ENCODE measurements at regions not wholly inside any gene's neighbourhood (a gene's known extent, or its start where the extent isn't known, plus 50 kb on each side); places are given as distances from the start of the nearest gene placed in this dataset.
"Not testable (repeated sequence)": the region's sequence is repeated elsewhere in the genome, so short reads cannot be mapped to it uniquely, and the experiment has no call there.

GRCh38 chr9:3648722-3649246 is 123.0 kb upstream of the RFX3 start:
- no peak overlapping the region for H3K4me3 ChIP-seq (ENCODE audit: low read length)
- DNase-seq (ENCODE audit: low read depth) = no peak
- TF ChIP-seq, protein P1, sequence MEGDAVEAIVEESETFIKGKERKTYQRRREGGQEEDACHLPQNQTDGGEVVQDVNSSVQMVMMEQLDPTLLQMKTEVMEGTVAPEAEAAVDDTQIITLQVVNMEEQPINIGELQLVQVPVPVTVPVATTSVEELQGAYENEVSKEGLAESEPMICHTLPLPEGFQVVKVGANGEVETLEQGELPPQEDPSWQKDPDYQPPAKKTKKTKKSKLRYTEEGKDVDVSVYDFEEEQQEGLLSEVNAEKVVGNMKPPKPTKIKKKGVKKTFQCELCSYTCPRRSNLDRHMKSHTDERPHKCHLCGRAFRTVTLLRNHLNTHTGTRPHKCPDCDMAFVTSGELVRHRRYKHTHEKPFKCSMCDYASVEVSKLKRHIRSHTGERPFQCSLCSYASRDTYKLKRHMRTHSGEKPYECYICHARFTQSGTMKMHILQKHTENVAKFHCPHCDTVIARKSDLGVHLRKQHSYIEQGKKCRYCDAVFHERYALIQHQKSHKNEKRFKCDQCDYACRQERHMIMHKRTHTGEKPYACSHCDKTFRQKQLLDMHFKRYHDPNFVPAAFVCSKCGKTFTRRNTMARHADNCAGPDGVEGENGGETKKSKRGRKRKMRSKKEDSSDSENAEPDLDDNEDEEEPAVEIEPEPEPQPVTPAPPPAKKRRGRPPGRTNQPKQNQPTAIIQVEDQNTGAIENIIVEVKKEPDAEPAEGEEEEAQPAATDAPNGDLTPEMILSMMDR (conservative IDR thresholded peaks at IDR 0.05; ENCODE audit: low read length) = no peak

DNA sequence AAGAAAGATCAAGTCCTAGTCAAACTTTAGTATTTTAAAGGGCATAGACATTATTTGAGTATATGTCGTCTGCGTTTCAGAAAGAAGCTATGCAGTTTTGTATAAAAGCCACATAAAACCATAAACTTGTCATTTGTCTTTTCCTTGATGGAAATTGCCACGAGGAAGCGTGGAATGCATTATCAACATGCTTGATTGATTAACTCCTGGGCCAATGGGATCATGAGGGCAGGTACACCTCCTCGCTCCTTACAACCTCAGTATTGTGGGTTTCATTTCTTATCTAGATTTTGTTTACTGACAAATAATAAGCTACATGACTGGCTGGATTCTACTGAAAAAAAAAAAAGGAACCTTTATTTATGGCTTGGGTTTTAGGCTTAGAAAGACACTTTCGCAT is 122.5 kb upstream of the RFX3 start:
- no peak overlapping the region for H3K4me3 ChIP-seq (ENCODE audit: low read length)
- DNase-seq (ENCODE audit: low read depth) = no peak
- TF ChIP-seq, protein P1 (conservative IDR thresholded peaks at IDR 0.05; ENCODE audit: low read length) = no peak

DNA sequence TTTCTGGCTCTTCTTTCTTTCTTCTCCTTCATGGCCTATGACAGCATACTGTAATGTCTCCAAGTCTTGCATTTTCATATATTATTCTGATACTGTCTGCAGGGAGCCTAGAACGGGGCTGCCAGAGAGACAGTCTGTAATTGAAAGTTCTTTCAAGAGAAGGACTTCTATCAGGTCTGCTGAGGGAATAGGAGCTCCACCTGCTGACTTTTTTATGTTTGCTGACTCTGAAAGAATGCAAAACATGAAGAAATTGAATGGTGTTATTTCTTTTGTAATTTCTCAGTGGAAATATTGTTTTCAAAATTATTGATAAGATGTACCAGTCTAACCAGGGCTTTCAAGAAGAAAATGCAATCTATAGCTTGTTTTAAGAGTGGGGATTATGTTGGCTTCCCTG is 121.9 kb upstream of the RFX3 start:
- TF ChIP-seq, protein P1 (conservative IDR thresholded peaks at IDR 0.05; ENCODE audit: low read length) = no peak
- DNase-seq (ENCODE audit: low read depth) = no peak
- H3K4me3 ChIP-seq (ENCODE audit: low read length) = no peak overlapping the region

DNA sequence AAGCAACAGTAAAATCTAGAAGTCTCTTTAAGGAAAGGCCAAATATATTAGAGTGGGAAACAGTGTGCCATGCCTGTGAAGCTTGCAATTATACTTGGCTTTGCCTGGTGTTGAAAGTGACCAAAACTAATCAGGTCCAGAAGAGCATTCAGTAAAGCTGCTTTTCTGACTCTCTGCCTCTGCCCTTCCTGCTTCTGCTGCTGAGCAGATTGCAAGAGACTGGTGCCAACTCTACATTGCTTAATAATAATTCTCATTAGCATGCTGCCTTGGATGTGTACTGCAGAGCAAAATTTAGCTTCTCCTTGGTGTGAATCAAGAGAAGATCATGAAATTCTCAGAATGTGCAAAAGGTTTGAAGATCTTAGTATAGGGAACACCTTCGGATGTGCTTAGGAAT is 120.4 kb upstream of the RFX3 start:
- TF ChIP-seq, protein P1 (conservative IDR thresholded peaks at IDR 0.05; ENCODE audit: low read length) = no peak
- H3K4me3 ChIP-seq (ENCODE audit: low read length) = no peak overlapping the region
- peak; percentile 23 for DNase-seq (ENCODE audit: low read depth)

GRCh38 chr9:3642075-3642474 is 116.3 kb upstream of the RFX3 start:
- H3K4me3 ChIP-seq (ENCODE audit: low read length); DNase-seq (ENCODE audit: low read depth): not testable (repeated sequence)

DNA sequence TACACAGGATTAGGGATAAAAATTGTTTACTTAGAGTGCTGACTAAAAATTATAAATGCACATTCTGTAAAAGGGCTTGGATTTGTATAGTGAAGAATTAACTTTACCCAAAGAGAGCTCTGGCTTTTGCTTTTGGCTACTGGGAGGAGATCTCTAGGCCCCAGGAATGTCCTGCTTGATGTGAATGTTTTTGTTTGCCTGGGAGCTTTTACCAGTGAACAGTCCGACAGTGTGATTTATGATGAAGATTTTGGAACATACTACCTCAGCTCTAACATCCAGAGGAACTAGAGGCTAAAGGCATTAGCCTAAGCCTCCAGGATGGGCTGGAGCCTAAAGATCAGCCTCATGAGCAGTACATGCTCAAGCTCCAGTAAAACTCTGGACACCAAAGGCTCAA is 103.7 kb upstream of the RFX3 start:
- TF ChIP-seq, protein P1 (conservative IDR thresholded peaks at IDR 0.05; ENCODE audit: low read length) = no peak
- no peak for DNase-seq (ENCODE audit: low read depth)
- no peak overlapping the region for H3K4me3 ChIP-seq (ENCODE audit: low read length)

GRCh38 chr9:3628239-3628638 is 102.4 kb upstream of the RFX3 start:
- no peak for DNase-seq (ENCODE audit: low read depth)
- TF ChIP-seq, protein P1 (conservative IDR thresholded peaks at IDR 0.05; ENCODE audit: low read length) = no peak
- H3K4me3 ChIP-seq (ENCODE audit: low read length) = no peak overlapping the region

DNA sequence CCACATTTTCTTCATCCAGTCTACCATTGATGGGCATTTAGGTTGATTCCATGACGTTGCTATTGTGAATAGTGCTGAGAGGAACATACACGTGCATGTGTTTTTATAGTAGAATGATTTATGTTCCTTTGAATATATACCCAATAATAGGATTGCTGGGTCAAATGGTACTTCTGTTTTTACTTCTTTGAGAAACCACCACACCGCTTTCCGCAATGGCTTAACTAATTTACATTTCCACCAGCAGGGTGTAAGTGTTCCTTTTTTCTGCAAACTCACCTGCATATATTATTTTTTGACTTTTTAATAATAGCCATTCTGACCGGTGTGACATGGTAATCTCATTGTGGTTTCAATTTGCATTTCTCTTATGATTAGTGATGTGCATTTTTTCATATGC is 82.2 kb upstream of the RFX3 start:
- TF ChIP-seq, protein P1 (conservative IDR thresholded peaks at IDR 0.05; ENCODE audit: low read length) = no peak
- DNase-seq (ENCODE audit: low read depth) = no peak
- no peak overlapping the region for H3K4me3 ChIP-seq (ENCODE audit: low read length)

All from AG10803 (cell line).